GM19240 (cell line): ENCODE measurements at regions not wholly inside any gene's neighbourhood (a gene's known extent, or its start where the extent isn't known, plus 50 kb on each side); places are given as distances from the start of the nearest gene placed in this dataset.
"Not testable (repeated sequence)": the region's sequence is repeated elsewhere in the genome, so short reads cannot be mapped to it uniquely, and the experiment has no call there.

Experiments used
- DNase-seq: peaks from one replicate; pipeline ENCODE4 v3.0.0; 2011; ENCODE audit warnings: low spot score; ENCODE audit not compliant: insufficient read length

DNA sequence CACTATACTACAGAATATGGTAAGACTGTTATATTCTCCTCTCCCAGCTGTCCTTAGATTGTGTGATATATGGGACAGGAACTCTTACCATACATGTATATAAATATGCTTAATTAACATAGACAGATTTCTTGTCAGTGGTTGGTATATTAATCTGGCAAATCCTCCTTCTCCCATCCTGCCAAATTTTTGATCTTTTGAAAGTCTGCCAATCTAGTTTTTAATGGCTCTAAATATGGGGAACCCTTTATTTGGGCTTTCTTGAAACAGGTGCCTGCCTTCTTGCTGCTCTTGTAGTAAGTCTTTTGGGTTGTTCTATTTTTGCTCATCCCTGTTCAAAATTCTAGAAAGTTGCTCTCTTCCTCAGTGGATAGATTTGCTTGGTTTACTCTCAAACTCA lies 63.5 kb downstream of the SPATA31D1 start:
- DNase-seq: no peak

DNA sequence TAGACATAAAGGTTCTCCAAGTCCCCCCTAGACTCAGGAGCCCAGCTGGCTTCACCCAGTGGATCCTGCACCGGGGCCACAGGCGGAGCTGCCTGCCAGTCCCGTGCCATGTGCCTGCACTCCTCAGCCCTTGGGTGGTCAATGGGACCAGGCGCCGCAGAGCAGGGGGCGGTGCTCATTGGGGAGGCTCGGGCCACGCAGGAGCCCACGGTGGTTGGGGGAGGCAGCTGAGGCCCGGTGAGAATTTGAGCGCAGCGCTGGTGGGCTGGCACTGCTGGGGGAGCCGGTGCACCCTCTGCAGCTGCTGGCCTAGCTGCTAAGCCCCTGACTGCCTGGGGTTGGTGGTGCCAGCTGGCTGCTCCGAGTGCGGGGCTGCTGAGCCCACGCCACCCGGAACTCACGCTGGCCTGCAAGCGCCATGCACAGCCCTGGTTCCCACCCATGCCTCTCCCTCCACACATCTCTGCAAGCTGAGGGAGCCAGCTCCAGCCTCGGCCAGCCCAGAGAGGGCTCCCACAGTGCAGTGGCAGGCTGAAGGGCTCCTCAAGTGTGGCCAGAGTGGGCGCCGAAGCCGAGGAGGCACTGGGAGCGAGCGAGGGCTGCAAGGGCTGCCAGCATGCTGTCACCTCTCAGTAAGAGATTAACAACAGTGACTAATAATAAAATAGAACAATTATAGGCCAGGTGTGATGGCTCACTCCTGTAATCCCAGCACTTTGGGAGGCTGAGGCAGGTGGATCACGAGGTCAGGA lies 65.9 kb downstream of the SPATA31D1 start:
- no peak for DNase-seq

DNA sequence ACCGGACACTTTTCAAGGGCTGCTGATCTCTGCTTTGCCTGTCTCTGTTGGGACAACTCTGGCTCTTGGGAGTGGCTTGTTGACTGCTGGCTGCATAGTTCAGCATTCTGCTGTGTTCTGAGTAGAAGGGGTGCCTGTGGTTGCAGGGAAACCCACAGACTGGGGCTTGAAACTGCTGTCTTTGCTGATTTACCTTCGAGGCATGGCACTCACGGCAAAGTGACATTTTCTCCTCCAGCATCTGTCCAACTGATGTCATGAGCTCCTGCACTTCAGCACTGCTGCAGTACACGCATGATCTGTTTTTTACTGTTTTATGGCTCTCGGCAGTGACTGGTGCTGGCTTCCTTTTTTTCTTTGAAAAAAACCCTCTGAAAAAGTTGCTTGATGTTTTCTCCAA lies 69.2 kb downstream of the SPATA31D1 start:
- DNase-seq: no peak

DNA sequence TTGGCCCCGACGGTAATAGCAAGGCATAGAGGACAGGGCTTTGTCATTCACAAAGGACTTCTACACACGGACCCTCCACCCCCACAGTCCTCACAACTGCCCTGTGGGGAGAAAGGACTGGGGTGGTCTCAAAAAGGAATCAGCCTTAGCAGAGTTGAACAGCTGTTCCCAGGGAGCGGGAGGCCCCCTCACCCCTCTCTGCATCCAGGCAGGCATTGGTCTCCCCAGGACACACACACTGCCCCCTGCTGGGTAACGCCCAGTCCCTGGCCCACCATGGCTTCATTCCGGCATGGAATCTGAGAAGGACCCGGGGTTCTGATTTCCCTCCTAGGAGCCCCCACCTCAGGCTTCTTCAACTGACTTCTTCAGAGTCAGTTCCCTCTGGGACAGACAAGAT lies 73.2 kb downstream of the SPATA31D1 start:
- DNase-seq: not testable (repeated sequence)

DNA sequence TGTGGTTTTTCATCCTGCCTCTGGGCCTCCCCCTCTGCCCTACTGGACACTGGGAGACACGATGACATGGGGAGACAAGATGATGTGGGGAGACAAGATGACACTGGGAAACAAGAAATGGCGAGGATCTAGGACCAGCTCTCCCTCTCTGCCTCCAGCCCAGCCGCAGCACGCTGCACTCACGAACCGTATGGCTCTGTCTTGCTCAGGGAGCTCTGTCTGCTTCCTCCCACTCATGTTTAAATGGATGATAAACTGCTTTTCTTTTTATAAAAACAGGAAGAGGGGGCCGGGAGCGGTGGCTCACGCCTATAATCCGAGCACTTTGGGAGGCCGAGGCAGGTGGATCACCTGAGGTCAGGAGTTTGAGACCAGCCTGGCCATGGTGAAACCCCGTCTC lies 73.7 kb downstream of the SPATA31D1 start:
- no peak for DNase-seq

DNA sequence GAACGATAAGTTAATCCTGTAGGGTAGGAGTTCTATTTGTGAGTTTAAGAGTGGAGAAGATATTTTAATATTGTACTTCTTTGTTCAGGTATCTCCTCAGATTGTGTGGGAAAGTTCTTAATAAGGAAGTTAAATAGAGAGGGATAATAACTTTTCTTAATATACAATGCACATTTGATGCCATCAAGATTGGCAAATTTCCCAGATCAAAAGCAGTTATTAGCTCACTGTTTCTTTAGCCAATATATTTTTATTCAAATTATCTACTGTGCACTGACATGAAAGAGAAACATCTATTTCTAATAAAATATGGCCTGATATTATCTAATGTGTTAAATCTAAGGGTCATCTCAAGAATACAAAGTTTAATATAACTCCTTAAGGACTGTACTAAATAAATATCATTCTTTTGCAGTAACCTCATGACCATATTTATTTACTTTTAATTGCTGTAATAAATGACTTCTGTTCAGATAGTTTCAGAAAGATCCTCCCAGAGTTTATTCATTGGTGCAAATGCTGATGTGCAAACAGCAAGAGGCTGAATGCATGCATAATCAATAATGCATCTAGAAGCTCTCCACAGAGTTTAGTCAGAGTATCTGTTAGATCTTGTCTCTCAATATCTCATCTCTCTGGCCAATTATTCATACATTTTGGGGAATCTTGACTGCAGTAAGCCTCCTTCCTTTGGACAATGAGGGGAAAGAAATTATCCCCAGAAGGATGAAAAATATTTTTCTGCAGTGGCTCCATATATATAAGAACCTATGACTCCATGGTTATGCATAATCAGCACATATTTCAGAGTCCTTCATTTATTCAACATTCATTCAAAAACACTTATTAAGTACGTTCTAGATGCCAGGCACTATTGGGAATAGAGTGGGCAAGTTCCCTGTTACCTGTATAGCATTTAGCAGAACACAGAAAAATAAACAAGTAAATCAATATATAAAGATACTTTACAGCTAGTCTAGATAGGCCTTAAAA lies 85.3 kb downstream of the SPATA31D1 start:
- DNase-seq: no peak

DNA sequence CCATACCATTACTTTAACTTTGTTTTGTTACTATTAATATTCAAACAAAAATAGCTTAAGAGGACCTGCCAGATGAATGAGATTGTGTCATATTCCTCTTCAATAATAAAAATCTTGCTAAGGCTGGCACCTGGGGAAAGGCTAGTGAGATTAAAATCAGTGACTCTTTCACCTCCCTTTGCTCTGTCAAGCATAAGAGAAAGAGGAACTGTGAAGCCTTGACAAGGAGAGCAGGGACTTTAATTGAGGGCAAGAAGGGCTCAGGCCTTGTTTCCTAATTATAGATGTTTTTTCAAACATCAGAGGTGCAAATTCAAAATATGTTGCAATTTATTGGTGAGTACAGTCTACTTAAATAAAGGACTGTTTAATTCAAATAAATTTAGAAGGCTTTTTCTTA lies 91.7 kb downstream of the SPATA31D1 start:
- DNase-seq: no peak

DNA sequence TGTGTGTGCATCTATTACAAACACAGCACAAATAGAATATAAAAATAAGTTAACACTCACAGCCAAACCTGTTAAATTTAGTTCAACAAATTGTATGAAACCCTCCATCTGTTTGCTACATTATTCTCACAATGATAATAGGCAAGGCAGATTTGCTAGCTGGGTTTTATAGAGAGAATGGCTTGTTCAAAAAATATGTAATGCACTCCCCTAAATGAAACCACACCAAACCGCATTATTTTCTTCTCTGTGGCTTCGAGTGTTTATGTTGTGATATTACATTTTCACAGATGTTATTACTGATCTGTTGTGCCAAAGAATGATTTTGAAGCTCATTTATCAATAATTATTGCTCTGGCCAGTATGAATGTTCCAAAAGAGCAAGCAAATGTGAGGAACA lies 92.9 kb downstream of the SPATA31D1 start:
- DNase-seq: no peak

DNA sequence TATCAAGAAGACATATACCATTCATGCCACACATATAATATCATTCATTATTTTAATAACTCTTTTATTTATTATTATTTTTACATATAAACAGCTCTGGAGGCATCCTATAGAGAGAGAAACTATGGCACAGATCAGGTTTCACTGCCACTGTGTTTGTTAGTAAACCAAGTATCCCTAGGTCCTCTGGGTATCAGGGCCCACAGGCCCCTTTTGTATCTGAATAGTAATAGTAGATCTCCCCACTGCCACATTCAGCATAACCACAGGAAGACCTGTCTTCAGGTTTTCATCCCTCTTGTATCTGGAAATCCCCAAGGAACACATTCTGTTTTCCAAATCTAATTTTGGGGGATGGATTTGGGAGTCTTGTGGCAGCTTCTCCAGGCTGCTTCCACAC lies 94.0 kb downstream of the SPATA31D1 start:
- DNase-seq: no peak

DNA sequence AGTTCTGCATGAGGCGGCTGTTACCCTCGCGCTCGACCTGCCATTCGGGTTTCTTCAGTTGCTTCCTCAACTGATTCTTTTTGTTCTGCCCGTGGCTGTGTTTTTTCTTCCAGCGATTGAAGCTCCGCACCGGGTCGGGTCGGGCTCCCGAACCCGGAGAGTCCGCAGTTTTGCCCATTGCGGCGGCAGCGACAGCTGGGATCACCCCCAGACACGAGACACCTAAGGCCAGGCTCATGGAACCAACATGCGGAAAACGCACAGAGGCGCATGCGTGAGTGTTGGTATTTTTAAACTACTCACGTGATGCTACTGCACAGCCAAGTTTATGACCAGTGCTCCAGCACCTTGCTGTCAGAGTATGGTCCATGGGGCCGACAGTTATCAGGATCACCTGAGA lies 100.0 kb downstream of the SPATA31D1 start:
- no peak for DNase-seq

DNA sequence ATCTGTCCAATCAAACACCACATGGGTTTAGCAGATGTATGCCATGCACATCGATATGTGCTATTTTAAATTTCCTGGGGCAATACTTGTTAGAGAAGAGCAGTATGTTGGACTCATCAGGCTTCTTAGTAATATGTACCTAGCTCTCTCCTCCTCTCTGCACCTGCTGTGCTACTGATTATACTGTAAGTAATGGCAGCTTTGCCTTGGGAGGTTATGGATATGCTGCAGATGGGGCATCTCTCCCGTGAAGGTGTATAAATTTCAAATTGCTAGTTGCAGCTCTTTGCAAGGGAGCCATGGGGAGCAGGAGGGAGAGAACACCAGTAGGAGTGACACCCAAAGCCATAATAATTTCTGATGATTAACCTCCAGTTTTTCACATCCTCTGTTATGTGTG lies 101.5 kb downstream of the SPATA31D1 start:
- DNase-seq: no peak

DNA sequence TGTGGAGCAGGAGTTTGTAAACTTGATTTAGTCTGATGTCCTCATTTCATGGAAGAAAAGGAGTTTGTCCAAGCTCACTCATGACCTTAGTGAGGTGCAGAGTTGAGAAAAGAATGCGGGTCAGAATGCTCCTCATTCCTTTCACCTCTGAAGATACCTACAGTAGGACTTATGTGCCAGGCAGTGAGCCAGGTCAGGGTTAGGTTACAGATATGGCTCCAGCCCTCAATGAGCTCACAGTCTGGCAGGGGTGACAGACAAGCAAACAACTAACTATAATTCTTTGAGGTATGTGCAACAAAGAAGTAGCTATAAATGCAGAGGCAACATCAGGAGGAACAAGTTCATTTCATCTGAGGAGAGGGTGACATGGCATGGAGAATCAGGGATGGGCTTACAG lies 102.5 kb downstream of the SPATA31D1 start:
- no peak for DNase-seq

DNA sequence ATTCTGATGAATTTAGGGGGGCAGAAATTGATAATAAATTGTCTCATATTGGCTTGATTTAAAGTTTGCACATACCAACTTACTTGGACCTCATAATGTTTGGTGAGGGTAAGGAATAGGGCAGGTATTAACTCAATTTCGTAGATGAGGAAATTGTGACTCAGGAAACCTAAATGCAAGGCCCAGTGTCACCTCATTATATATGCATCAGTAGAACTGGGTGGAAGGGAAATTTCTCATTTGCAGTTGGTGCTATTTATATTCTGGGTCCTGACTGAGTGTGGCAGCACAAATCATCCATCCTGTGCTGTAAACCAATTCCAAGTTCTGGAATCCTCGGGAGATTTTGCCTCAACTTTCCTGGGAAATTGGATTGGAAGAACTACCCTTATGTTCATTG lies 103.0 kb downstream of the SPATA31D1 start:
- no peak for DNase-seq

DNA sequence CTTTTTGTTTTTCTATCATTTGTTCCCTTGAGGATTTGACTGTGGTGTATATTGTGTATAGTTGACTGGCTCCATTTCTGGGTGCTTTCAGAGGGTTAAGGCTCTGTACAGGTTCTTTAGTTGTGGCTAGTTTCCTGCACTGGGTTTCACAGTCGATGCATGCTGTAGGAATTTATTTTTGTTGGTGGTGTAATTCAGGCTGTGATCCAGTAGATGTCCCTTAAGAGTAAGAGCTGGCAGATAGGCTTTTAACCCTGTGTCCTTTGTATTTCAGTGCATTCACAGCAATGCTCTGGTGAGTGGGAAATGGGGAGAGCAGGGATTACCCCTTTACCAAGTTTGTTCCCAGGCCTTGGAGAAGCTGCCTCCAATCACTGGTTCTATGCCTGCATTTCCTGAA lies 112.9 kb downstream of the SPATA31D1 start:
- no peak for DNase-seq

DNA sequence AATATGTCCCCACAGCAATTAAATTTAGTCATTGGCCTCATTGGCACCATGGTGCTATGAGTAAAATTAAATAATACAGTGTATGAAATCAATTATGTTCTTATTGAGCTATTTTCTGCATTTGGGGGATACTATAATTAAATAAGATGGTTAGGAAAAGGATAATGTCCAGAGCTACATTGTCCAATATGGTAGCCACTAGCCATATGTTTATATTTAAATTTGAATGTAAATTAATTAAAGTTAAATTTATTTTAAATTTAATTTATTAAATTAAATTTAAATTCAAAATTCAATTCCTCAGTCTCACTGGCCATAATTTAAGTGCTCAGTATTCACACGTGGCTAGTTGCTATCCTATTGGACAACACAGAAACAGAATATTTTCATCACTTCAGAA lies 115.7 kb downstream of the SPATA31D1 start:
- DNase-seq: no peak

DNA sequence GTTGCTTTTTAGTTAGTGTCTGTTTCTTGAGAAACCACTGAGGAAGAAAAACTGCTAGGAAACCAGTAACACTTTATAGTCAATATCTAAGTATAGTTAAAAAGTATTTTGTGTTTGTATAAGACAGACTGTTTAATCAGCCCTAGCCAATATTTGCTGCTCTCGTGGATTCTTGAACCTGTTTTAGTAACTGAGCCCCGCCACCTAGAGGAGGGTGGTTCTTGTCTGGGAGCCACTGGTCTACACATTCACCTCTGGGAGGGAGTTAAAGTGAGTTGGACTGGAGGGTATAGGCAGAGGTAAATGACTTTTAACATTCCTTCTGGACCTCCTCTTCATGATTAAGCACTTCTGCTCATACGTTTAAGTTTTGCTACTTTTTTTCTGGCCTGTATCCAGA lies 117.2 kb downstream of the SPATA31D1 start:
- no peak for DNase-seq

DNA sequence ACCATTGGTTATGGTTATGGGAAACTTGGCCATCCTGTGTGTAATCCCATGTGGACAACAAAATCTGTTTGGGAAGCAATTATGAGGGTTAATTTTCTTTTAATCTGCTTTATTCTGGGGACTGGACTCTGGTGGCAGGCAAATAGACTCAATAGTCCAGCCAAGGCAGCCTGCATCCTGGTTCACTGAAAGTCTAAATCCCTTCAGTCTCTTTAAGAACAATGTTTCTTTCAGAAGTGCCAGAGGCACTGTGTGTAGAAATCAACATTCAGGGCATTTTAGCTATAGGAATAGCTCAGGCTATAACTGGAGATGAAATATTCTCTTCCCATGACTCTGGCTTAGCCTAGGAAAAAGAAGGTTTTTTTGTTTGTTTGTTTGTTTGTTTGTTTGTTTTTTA lies 118.0 kb downstream of the SPATA31D1 start:
- DNase-seq: no peak

DNA sequence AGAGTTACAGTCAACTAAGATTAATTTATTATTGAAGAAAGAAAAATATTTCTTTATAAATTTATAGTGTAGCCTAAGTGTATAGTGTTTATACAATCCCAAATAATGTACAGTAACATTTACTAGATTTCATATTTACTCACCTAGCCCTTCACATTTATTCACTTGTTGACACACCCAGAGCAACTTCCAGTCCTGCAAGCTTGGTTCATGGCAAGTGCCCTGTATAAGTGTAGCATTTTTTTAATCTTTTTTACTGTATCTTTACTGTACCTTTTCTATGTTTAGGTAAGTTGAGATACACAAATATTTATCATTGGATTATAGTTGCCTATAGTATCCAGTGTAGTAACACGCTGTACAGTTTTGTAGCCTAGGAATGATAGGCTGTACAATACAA lies 119.9 kb downstream of the SPATA31D1 start:
- DNase-seq: no peak

DNA sequence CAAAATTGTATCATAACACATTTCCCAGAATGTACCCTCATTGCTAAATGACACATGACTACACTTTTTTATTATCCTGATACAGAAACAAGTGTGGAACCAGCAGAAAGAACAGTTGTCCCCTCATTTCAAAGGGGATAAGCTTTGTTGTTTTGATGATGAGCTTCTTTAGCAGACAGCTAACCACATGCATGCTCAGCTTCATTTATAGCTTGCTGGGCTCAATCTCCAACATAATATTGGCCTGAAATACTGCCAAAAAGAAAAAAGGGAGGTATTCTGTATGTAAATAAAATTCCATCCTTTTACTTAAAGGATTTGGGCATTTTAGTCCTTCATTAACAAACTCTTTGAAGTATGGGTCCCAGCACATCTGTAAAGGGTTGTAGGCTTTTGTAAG lies 120.4 kb downstream of the SPATA31D1 start:
- no peak for DNase-seq

DNA sequence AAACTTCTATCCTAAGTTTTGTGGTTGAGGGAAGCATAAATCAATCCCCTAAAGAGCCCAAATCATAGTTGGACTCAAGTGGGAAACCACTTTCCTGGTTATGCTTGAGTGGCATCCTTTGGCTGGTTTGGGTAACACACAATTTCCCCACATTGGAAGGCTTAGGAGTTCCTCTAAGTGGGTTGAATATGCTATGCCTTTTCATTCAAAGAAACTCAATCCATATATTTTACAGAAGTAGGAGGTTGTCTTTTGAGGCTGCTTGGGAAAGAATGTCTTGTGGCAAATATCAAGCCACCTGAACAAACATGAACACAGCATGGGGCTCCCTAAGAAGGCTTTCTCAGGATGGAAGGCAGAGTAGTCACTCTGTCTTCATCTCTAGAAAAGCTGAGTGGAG lies 121.1 kb downstream of the SPATA31D1 start:
- DNase-seq: no peak

DNA sequence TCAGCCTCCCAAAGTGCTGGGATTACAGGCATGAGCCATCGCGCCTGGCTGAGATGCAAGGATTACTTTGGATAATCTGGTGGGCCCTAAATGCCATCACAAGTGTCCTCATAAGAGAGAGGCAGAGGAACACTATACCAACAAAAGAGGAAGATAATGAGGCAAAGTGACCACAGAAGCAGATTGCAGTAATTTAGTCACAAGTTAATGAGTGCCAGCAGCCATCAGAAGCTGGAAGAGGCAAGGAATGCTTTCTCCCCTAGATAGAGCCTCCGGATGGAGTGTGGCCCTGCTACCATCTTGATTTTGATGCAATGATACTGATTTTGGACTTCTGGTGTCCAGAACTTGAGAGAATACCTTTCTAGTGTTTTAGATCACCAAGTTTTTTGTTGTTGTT lies 122.3 kb downstream of the SPATA31D1 start:
- no peak for DNase-seq

DNA sequence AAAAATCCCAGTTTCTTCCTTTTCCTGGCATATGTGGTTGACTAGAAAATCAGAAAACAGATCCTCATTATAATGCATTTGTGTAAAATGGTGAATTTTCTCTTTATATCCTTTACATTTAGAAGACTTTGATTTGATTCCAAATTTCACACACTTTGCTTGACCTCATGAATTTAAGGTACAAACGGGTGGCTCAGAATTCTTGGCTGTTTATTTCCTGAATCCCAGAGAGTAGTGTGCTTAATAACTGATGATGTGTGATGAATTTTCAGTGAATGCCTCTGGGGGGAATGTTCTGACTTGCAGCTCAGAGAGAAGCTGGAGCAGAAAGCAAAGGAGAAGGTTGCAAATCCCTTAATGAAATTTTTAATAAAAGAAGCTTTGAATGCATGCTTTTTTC lies 126.8 kb downstream of the SPATA31D1 start:
- no peak for DNase-seq

DNA sequence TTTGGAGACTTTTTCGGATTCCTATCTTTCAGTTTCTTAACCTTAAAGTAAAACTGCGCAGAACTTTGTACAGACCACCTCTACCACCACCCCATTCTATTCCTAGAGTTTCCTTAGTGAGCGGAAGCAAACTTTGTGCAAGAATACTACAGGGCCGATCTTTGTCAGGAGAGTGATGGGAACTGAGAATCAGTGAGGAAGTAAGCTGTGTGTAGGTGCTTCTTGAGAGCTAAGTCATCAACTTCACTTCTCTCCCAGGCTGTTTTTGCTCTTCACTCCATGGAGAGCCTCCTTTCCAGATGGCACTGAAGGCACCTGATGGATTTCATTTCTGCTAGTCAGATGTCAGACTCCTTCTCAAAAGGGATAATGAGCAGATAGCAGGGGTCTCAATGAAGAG lies 127.3 kb downstream of the SPATA31D1 start:
- no peak for DNase-seq
